Naive B cell (primary cell): ENCODE measurements at regions not wholly inside any gene's neighbourhood (a gene's known extent, or its start where the extent isn't known, plus 50 kb on each side); places are given as distances from the start of the nearest gene placed in this dataset.

Source experiments
- ATAC-seq, 2 donors: fragments of 150-1000 bp; cut with Tn5 transposase; 2 replicates each; pipeline ENCODE4 v1.10.0; 2021; ENCODE audit warnings: low read depth in 2 of 2, mild to moderate bottlenecking in 2 of 2, moderate library complexity in 2 of 2
- DNase-seq: peaks from one replicate; pipeline ENCODE4 v3.0.0; 2022
- H3K27ac Mint-ChIP-seq, 6 donors: one replicate each; pipeline ENCODE4 v1.8.0; 2020 to 2022; ENCODE audit warnings: mild to moderate bottlenecking in 6 of 6, mixed read lengths in 6 of 6, moderate library complexity in 5 of 6, inconsistent platforms in 2 of 6
- H3K27me3 Mint-ChIP-seq, 3 donors: one replicate each; pipeline ENCODE4 v1.8.0; 2021 to 2022; ENCODE audit warnings: mixed read lengths in 3 of 3, mild to moderate bottlenecking in 1 of 3
- H3K36me3 Mint-ChIP-seq, 2 donors: one replicate each; pipeline ENCODE4 v1.8.0; 2020 to 2022; ENCODE audit warnings: mixed read lengths in 2 of 2, inconsistent platforms in 1 of 2, mild to moderate bottlenecking in 1 of 2
- H3K4me1 Mint-ChIP-seq, 3 donors: one replicate each; pipeline ENCODE4 v1.8.0; 2020 to 2022; ENCODE audit warnings: mixed read lengths in 3 of 3, inconsistent platforms in 1 of 3, mild to moderate bottlenecking in 1 of 3, moderate library complexity in 1 of 3
- H3K4me3 Mint-ChIP-seq, 8 donors: one replicate each; pipeline ENCODE4 v1.8.0; 2020 to 2022; ENCODE audit warnings: mild to moderate bottlenecking in 8 of 8, mixed read lengths in 8 of 8, moderate library complexity in 8 of 8, inconsistent platforms in 2 of 8
- H3K9me3 Mint-ChIP-seq, 7 donors: one replicate each; pipeline ENCODE4 v1.8.0; 2020 to 2022; ENCODE audit warnings: mixed read lengths in 7 of 7, mild to moderate bottlenecking in 5 of 7, inconsistent platforms in 2 of 7, moderate library complexity in 1 of 7

DNA sequence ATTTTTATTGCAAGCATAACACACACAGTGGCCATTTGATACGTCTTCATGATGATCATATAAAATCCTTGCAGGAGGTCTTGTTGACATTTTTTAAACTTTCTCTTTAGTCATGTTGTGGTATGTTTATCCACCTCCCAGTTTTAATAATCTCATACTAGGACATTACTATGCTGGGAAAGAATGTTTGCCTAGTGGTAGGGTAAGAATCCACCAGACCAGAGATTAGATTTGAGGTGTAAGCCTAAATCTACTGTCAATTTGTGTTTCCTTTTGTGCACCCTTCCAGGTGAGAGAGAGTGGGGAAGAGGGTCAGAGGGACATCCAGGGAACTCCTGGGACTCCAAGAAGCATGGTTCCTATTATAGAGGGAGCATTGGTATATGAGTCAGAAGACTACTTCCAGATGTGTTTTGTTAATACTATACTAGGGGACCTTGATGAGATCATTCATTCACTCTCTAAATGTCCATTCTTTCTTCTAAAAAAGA is 298.3 kb upstream of the SASH1 start:
- ATAC-seq (no peak), DNase-seq (no peak)
- H3K27me3 Mint-ChIP-seq = no peaks in the 10 kb centered on the region
- no peaks in the 10 kb centered on the region for H3K36me3 Mint-ChIP-seq
- peaks cover 0 to 15% (median 4%) of the 10 kb centered on the region in 7 donors for H3K9me3 Mint-ChIP-seq
- no peaks in the 10 kb centered on the region for H3K4me1 Mint-ChIP-seq
- H3K27ac Mint-ChIP-seq = no peak overlapping the region
- no peak overlapping the region for H3K4me3 Mint-ChIP-seq

DNA sequence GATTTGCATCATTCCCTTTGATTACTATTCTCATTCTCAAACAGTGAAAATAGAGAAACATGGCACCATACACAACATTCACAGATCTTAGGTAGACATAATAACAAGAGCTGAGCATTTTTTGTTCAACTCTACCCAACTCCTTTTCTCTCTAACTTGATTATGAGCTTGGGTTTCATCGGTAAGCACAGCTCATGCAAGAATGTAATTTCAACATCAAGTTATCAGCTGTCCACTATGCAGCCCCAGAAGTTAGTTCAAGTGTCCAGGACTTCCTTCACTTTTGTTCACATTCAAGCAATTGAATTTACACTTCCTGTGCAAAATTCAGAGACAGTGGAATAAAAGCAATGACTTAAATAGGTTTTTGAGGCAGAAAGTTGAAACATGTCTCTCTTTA is 297.7 kb upstream of the SASH1 start:
- Mint-ChIP-seq H3K4me3 (no peak overlapping the region), H3K27ac (no peak overlapping the region), H3K4me1 (no peaks in the 10 kb centered on the region), H3K36me3 (no peaks in the 10 kb centered on the region), H3K9me3 (peaks cover 0 to 15% (median 6%) of the 10 kb centered on the region in 7 donors), H3K27me3 (no peaks in the 10 kb centered on the region)
- ATAC-seq (no peak), DNase-seq (no peak)

- DNase-seq (no peak), ATAC-seq (no peak)
- no peaks in the 10 kb centered on the region for H3K27me3 Mint-ChIP-seq
- no peaks in the 10 kb centered on the region for H3K36me3 Mint-ChIP-seq
- H3K4me1 Mint-ChIP-seq = no peaks in the 10 kb centered on the region
- no peak overlapping the region for H3K4me3 Mint-ChIP-seq
- peaks cover 0 to 30% (median 2%) of the 10 kb centered on the region in 7 donors for H3K9me3 Mint-ChIP-seq
- peak overlapping the region in 1 of 6 donors; percentile 4 for H3K27ac Mint-ChIP-seq
Observed at GRCh38 chr6:148053209-148053608, 289.4 kb upstream of the SASH1 start.

- Mint-ChIP-seq H3K36me3 (no peaks in the 10 kb centered on the region), H3K4me1 (no peaks in the 10 kb centered on the region), H3K27me3 (no peaks in the 10 kb centered on the region), H3K9me3 (peaks cover 2 to 36% (median 5%) of the 10 kb centered on the region in 7 donors), H3K27ac (no peak overlapping the region), H3K4me3 (no peak overlapping the region)
- ATAC-seq = no peak
- DNase-seq = no peak
Observed at GRCh38 chr6:148053796-148054195, 288.8 kb upstream of the SASH1 start.

- DNase-seq = no peak
- Mint-ChIP-seq H3K27me3 (no peaks in the 10 kb centered on the region), H3K27ac (no peak overlapping the region), H3K36me3 (no peaks in the 10 kb centered on the region), H3K4me3 (no peak overlapping the region), H3K4me1 (no peaks in the 10 kb centered on the region), H3K9me3 (peaks cover 2 to 40% (median 9%) of the 10 kb centered on the region in 7 donors)
- ATAC-seq = no peak
Observed at GRCh38 chr6:148054219-148054618, 288.4 kb upstream of the SASH1 start.

- no peak overlapping the region for H3K4me3 Mint-ChIP-seq
- H3K36me3 Mint-ChIP-seq = no peaks in the 10 kb centered on the region
- peaks cover 2 to 52% (median 14%) of the 10 kb centered on the region in 7 donors for H3K9me3 Mint-ChIP-seq
- H3K27me3 Mint-ChIP-seq = no peaks in the 10 kb centered on the region
- no peak overlapping the region for H3K27ac Mint-ChIP-seq
- H3K4me1 Mint-ChIP-seq = no peaks in the 10 kb centered on the region
- ATAC-seq (no peak), DNase-seq (no peak)
Observed at GRCh38 chr6:148055419-148055818, 287.2 kb upstream of the SASH1 start.

DNA sequence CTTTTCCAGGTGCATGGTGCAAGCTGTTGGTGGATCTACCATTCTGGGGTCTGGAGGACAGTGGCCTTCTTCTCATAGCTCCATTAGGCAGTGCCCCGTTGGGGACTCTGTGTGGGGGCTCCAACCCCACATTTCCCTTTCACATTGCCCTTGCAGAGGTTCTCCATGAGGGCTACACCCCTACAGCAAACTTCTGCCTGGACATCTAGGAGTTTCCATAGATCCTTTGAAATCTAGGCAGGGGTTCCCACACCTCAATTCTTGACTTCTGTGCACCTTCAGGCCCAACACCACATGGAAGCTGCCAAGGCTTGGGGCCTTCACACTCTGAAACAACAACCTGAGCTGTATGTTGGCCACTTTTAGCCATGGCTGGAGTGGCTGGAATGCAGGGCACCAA is 282.8 kb upstream of the SASH1 start:
- Mint-ChIP-seq H3K27ac (no peak overlapping the region), H3K4me3 (no peak overlapping the region), H3K9me3 (peaks cover 8 to 52% (median 28%) of the 10 kb centered on the region in 7 donors), H3K27me3 (no peaks in the 10 kb centered on the region), H3K4me1 (no peaks in the 10 kb centered on the region), H3K36me3 (no peaks in the 10 kb centered on the region)
- ATAC-seq (no peak), DNase-seq (no peak)

GRCh38 chr6:148064406-148065134 is 278.1 kb upstream of the SASH1 start:
- Mint-ChIP-seq H3K4me1 (no peaks in the 10 kb centered on the region), H3K4me3 (no peak overlapping the region), H3K36me3 (no peaks in the 10 kb centered on the region)

DNA sequence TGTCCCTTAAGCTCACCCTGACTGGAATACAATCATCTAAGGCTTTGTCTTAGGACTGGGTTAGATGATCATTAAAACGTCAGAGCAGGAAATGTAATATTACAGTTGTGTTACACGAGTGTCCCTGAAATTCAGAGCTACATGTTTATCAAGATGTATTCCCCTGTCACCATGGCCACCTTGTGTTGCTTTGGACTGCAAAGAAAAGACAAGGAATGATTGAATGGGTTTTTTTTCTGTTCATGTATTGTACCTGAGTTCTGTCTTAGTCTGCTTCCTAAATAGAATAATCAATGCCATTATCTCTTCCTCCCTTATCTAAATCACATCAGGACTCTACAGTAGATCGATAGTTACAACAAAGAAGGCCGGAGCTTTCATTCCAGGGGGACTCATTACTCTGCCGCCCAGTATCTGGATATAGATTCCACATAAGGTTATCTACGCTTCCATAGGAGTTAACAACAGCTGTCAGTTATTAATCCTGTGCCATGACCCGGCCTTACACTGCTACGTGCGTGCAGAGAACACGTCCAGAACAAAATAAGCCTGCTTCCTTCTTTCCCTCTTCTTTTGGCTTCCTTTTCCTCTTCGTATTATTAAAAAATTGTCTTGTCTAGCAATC is 274.1 kb upstream of the SASH1 start:
- H3K27me3 Mint-ChIP-seq = no peaks in the 10 kb centered on the region
- DNase-seq = no peak

More at GRCh38 chr6:148064406-148065134, 278.1 kb upstream of the SASH1 start:
- H3K27ac Mint-ChIP-seq = no peak overlapping the region
- DNase-seq (no peak), ATAC-seq (no peak)
- peaks cover 7 to 34% (median 20%) of the 10 kb centered on the region in 7 donors for H3K9me3 Mint-ChIP-seq
- no peaks in the 10 kb centered on the region for H3K27me3 Mint-ChIP-seq

DNA sequence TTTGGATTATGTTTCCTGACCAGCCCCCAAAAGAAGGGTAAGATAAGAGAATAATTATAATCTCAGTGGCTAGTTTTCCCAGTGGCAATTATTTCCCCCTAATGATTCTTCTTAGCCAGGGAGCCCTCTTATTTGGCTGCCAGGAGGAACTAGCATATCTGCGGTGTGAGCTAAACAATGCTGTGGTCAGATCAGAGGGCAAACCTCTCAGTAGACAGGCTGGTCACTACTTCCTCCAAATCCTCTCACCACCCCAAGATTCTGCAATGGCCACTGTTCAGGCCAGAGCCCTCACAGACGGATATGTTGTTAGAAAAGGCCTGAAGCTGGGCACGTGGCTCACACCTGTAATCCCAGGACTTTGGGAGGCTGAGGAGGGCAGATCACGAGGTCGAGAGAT is 273.4 kb upstream of the SASH1 start:
- no peaks in the 10 kb centered on the region for H3K4me1 Mint-ChIP-seq
- peak overlapping the region in 1 of 8 donors; percentile 13 for H3K4me3 Mint-ChIP-seq
- DNase-seq (no peak), ATAC-seq (no peak)
- H3K27me3 Mint-ChIP-seq = no peaks in the 10 kb centered on the region
- H3K9me3 Mint-ChIP-seq = peaks cover 4 to 30% (median 10%) of the 10 kb centered on the region in 7 donors
- peak overlapping the region in 1 of 6 donors; percentile 58 for H3K27ac Mint-ChIP-seq
- no peaks in the 10 kb centered on the region for H3K36me3 Mint-ChIP-seq

More for the DNA sequence above, 274.1 kb upstream of the SASH1 start:
- no peak overlapping the region for H3K4me3 Mint-ChIP-seq
- no peaks in the 10 kb centered on the region for H3K4me1 Mint-ChIP-seq
- ATAC-seq = no peak
- H3K9me3 Mint-ChIP-seq = peaks cover 4 to 37% (median 10%) of the 10 kb centered on the region in 7 donors
- H3K27ac Mint-ChIP-seq = no peak overlapping the region
- no peaks in the 10 kb centered on the region for H3K36me3 Mint-ChIP-seq

- no peak for ATAC-seq
- Mint-ChIP-seq H3K27ac (no peak overlapping the region), H3K4me3 (no peak overlapping the region), H3K36me3 (peaks cover 0 to 9% of the 10 kb centered on the region in 2 donors), H3K4me1 (no peaks in the 10 kb centered on the region), H3K27me3 (peaks cover 0 to 8% (median 5%) of the 10 kb centered on the region in 3 donors), H3K9me3 (peaks cover 4 to 27% (median 14%) of the 10 kb centered on the region in 7 donors)
- DNase-seq = no peak
Observed at GRCh38 chr6:148074291-148074690, 268.3 kb upstream of the SASH1 start.

DNA sequence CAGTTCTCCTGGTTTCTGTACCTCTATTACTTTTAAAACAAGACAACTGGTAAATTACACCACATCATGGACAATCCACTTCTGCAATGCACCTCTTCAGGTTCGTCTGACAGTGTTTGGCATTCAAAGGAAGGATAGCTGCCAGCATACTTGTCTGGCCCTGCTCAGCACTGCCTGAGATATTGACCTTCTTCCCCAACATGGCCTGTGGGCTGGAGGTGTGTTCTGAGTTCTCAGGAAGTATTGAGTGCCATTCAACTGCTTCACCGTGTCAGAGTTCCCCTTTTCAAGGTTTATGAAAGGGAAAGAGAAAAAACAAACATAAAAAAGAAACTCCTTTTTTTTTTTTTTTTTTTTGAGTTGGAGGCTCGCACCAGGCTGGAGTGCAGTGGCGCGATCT is 267.9 kb upstream of the SASH1 start:
- Mint-ChIP-seq H3K36me3 (peaks cover 0 to 9% of the 10 kb centered on the region in 2 donors), H3K27ac (no peak overlapping the region), H3K4me1 (no peaks in the 10 kb centered on the region), H3K9me3 (peaks cover 4 to 27% (median 14%) of the 10 kb centered on the region in 7 donors), H3K4me3 (no peak overlapping the region), H3K27me3 (peaks cover 0 to 8% (median 5%) of the 10 kb centered on the region in 3 donors)
- DNase-seq (no peak), ATAC-seq (no peak)

DNA sequence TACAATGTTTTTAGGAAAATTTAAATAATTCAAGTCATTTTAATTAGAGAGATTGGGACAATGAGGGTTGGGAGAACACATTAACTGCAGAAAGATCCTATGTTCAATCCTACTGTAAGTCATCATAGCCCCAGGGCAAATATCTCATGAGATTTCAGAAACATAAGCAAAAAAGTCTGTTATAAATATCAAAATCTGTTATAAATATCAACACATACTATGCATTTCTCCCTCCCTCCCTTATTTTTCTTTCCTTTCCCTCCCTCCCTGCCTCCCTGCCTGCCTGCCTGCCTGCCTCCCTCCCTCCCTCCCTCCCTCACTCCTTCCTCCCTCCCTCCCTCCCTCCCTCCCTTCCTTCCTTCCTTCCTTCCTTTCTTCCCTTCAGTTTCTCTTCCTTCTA is 267.3 kb upstream of the SASH1 start:
- H3K4me3 Mint-ChIP-seq = no peak overlapping the region
- H3K4me1 Mint-ChIP-seq = no peaks in the 10 kb centered on the region
- peaks cover 4 to 25% (median 14%) of the 10 kb centered on the region in 7 donors for H3K9me3 Mint-ChIP-seq
- no peak for ATAC-seq
- no peak for DNase-seq
- H3K27me3 Mint-ChIP-seq = peaks cover 0 to 8% (median 5%) of the 10 kb centered on the region in 3 donors
- H3K27ac Mint-ChIP-seq = no peak overlapping the region
- peaks cover 0 to 9% of the 10 kb centered on the region in 2 donors for H3K36me3 Mint-ChIP-seq

GRCh38 chr6:148076051-148076450 is 266.6 kb upstream of the SASH1 start:
- no peaks in the 10 kb centered on the region for H3K4me1 Mint-ChIP-seq
- ATAC-seq = no peak
- H3K4me3 Mint-ChIP-seq = no peak overlapping the region
- peaks cover 0 to 8% (median 5%) of the 10 kb centered on the region in 3 donors for H3K27me3 Mint-ChIP-seq
- no peak overlapping the region for H3K27ac Mint-ChIP-seq
- no peak for DNase-seq
- peaks cover 0 to 9% of the 10 kb centered on the region in 2 donors for H3K36me3 Mint-ChIP-seq
- H3K9me3 Mint-ChIP-seq = peaks cover 4 to 23% (median 14%) of the 10 kb centered on the region in 7 donors
